ENCODE measurements at regions not wholly inside any gene's neighbourhood (a gene's known extent, or its start where the extent isn't known, plus 50 kb on each side); places are given as distances from the start of the nearest gene placed in this dataset.

GRCh38 chr11:27200779-27201453 is 160.3 kb downstream of the BBOX1 start:
- Histone ChIP-seq H3K4me3 (ENCODE audit: low read depth, low read length) (no peak overlapping the region), H3K9ac (ENCODE audit: low read depth, low read length) (no peak overlapping the region), H3K36me3 (ENCODE audit: control insufficient read depth, insufficient read depth, low read length) (no peaks in the 10 kb centered on the region), H3K27me3 (ENCODE audit: control insufficient read depth, insufficient read depth, low read length) (no peaks in the 10 kb centered on the region), H3K4me1 (ENCODE audit: control insufficient read depth, insufficient read depth, low read length) (peaks cover 4% of the 10 kb centered on the region), H3K9me3 (ENCODE audit: control insufficient read depth, insufficient read depth, low read length) (no peaks in the 10 kb centered on the region)

GRCh38 chr11:27196203-27196897 is 155.7 kb downstream of the BBOX1 start:
- no peak overlapping the region for H3K9ac ChIP-seq (ENCODE audit: low read depth, low read length)
- H3K9me3 ChIP-seq (ENCODE audit: control insufficient read depth, insufficient read depth, low read length), result no peaks in the 10 kb centered on the region
- no peak overlapping the region for H3K4me3 ChIP-seq (ENCODE audit: low read depth, low read length)
- no peaks in the 10 kb centered on the region for H3K27me3 ChIP-seq (ENCODE audit: control insufficient read depth, insufficient read depth, low read length)
- no peaks in the 10 kb centered on the region for H3K4me1 ChIP-seq (ENCODE audit: control insufficient read depth, insufficient read depth, low read length)
- no peaks in the 10 kb centered on the region for H3K36me3 ChIP-seq (ENCODE audit: control insufficient read depth, insufficient read depth, low read length)

GRCh38 chr11:27195837-27196202 is 155.2 kb downstream of the BBOX1 start:
- Histone ChIP-seq H3K27me3 (ENCODE audit: control insufficient read depth, insufficient read depth, low read length) (no peaks in the 10 kb centered on the region), H3K9ac (ENCODE audit: low read depth, low read length) (no peak overlapping the region), H3K36me3 (ENCODE audit: control insufficient read depth, insufficient read depth, low read length) (no peaks in the 10 kb centered on the region), H3K4me3 (ENCODE audit: low read depth, low read length) (no peak overlapping the region), H3K9me3 (ENCODE audit: control insufficient read depth, insufficient read depth, low read length) (no peaks in the 10 kb centered on the region), H3K4me1 (ENCODE audit: control insufficient read depth, insufficient read depth, low read length) (no peaks in the 10 kb centered on the region)

GRCh38 chr11:27194976-27195375 is 154.4 kb downstream of the BBOX1 start:
- Histone ChIP-seq H3K4me3 (ENCODE audit: low read depth, low read length) (no peak overlapping the region), H3K9me3 (ENCODE audit: control insufficient read depth, insufficient read depth, low read length) (no peaks in the 10 kb centered on the region), H3K27me3 (ENCODE audit: control insufficient read depth, insufficient read depth, low read length) (no peaks in the 10 kb centered on the region), H3K4me1 (ENCODE audit: control insufficient read depth, insufficient read depth, low read length) (no peaks in the 10 kb centered on the region), H3K36me3 (ENCODE audit: control insufficient read depth, insufficient read depth, low read length) (no peaks in the 10 kb centered on the region), H3K9ac (ENCODE audit: low read depth, low read length) (no peak overlapping the region)

GRCh38 chr11:27193434-27194225 is 153.0 kb downstream of the BBOX1 start:
- Histone ChIP-seq H3K27me3 (ENCODE audit: control insufficient read depth, insufficient read depth, low read length) (no peaks in the 10 kb centered on the region), H3K9ac (ENCODE audit: low read depth, low read length) (no peak overlapping the region), H3K4me1 (ENCODE audit: control insufficient read depth, insufficient read depth, low read length) (no peaks in the 10 kb centered on the region), H3K4me3 (ENCODE audit: low read depth, low read length) (no peak overlapping the region), H3K9me3 (ENCODE audit: control insufficient read depth, insufficient read depth, low read length) (no peaks in the 10 kb centered on the region), H3K36me3 (ENCODE audit: control insufficient read depth, insufficient read depth, low read length) (no peaks in the 10 kb centered on the region)

GRCh38 chr11:27192184-27192583 is 151.6 kb downstream of the BBOX1 start:
- H3K9ac ChIP-seq (ENCODE audit: low read depth, low read length), result no peak overlapping the region
- no peaks in the 10 kb centered on the region for H3K27me3 ChIP-seq (ENCODE audit: control insufficient read depth, insufficient read depth, low read length)
- no peaks in the 10 kb centered on the region for H3K36me3 ChIP-seq (ENCODE audit: control insufficient read depth, insufficient read depth, low read length)
- H3K4me1 ChIP-seq (ENCODE audit: control insufficient read depth, insufficient read depth, low read length), result no peaks in the 10 kb centered on the region
- H3K4me3 ChIP-seq (ENCODE audit: low read depth, low read length), result no peak overlapping the region
- no peaks in the 10 kb centered on the region for H3K9me3 ChIP-seq (ENCODE audit: control insufficient read depth, insufficient read depth, low read length)

- Histone ChIP-seq H3K9me3 (ENCODE audit: control insufficient read depth, insufficient read depth, low read length) (no peaks in the 10 kb centered on the region), H3K4me3 (ENCODE audit: low read depth, low read length) (no peak overlapping the region), H3K27me3 (ENCODE audit: control insufficient read depth, insufficient read depth, low read length) (no peaks in the 10 kb centered on the region), H3K4me1 (ENCODE audit: control insufficient read depth, insufficient read depth, low read length) (no peaks in the 10 kb centered on the region), H3K9ac (ENCODE audit: low read depth, low read length) (no peak overlapping the region), H3K36me3 (ENCODE audit: control insufficient read depth, insufficient read depth, low read length) (no peaks in the 10 kb centered on the region)
These were observed 151.0 kb downstream of the BBOX1 start for GRCh38 chr11:27191639-27192038.

- no peak overlapping the region for H3K4me3 ChIP-seq (ENCODE audit: low read depth, low read length)
- H3K9ac ChIP-seq (ENCODE audit: low read depth, low read length), result no peak overlapping the region
- H3K36me3 ChIP-seq (ENCODE audit: control insufficient read depth, insufficient read depth, low read length), result no peaks in the 10 kb centered on the region
- no peaks in the 10 kb centered on the region for H3K9me3 ChIP-seq (ENCODE audit: control insufficient read depth, insufficient read depth, low read length)
- no peaks in the 10 kb centered on the region for H3K27me3 ChIP-seq (ENCODE audit: control insufficient read depth, insufficient read depth, low read length)
- no peaks in the 10 kb centered on the region for H3K4me1 ChIP-seq (ENCODE audit: control insufficient read depth, insufficient read depth, low read length)
These were observed 148.1 kb downstream of the BBOX1 start for GRCh38 chr11:27188696-27189095.

- Histone ChIP-seq H3K4me3 (ENCODE audit: low read depth, low read length) (no peak overlapping the region), H3K36me3 (ENCODE audit: control insufficient read depth, insufficient read depth, low read length) (no peaks in the 10 kb centered on the region)
These were observed 147.4 kb downstream of the BBOX1 start for GRCh38 chr11:27187848-27188621.

GRCh38 chr11:27187075-27187847 is 146.6 kb downstream of the BBOX1 start:
- H3K4me3 ChIP-seq (ENCODE audit: low read depth, low read length), result no peak overlapping the region
- no peaks in the 10 kb centered on the region for H3K9me3 ChIP-seq (ENCODE audit: control insufficient read depth, insufficient read depth, low read length)
- no peaks in the 10 kb centered on the region for H3K36me3 ChIP-seq (ENCODE audit: control insufficient read depth, insufficient read depth, low read length)
- H3K4me1 ChIP-seq (ENCODE audit: control insufficient read depth, insufficient read depth, low read length), result no peaks in the 10 kb centered on the region
- H3K27me3 ChIP-seq (ENCODE audit: control insufficient read depth, insufficient read depth, low read length), result no peaks in the 10 kb centered on the region
- H3K9ac ChIP-seq (ENCODE audit: low read depth, low read length), result no peak overlapping the region

More at GRCh38 chr11:27187848-27188621, 147.4 kb downstream of the BBOX1 start:
- H3K27me3 ChIP-seq (ENCODE audit: control insufficient read depth, insufficient read depth, low read length), result no peaks in the 10 kb centered on the region
- H3K9ac ChIP-seq (ENCODE audit: low read depth, low read length), result no peak overlapping the region
- H3K9me3 ChIP-seq (ENCODE audit: control insufficient read depth, insufficient read depth, low read length), result no peaks in the 10 kb centered on the region
- H3K4me1 ChIP-seq (ENCODE audit: control insufficient read depth, insufficient read depth, low read length), result no peaks in the 10 kb centered on the region

GRCh38 chr11:27186580-27186979 is 146.0 kb downstream of the BBOX1 start:
- Histone ChIP-seq H3K36me3 (ENCODE audit: control insufficient read depth, insufficient read depth, low read length) (no peaks in the 10 kb centered on the region), H3K9me3 (ENCODE audit: control insufficient read depth, insufficient read depth, low read length) (no peaks in the 10 kb centered on the region), H3K27me3 (ENCODE audit: control insufficient read depth, insufficient read depth, low read length) (no peaks in the 10 kb centered on the region), H3K4me1 (ENCODE audit: control insufficient read depth, insufficient read depth, low read length) (no peaks in the 10 kb centered on the region), H3K4me3 (ENCODE audit: low read depth, low read length) (no peak overlapping the region), H3K9ac (ENCODE audit: low read depth, low read length) (no peak overlapping the region)

Measured in iPS-15b (cell line).